Colonic mucosa (tissue), 4 donors: ENCODE measurements at regions not wholly inside any gene's neighbourhood (a gene's known extent, or its start where the extent isn't known, plus 50 kb on each side); places are given as distances from the start of the nearest gene placed in this dataset.

Experiments
- DNase-seq: peaks from one replicate; pipeline ENCODE4 v3.0.0-alpha.2; 2020
- H3K27ac ChIP-seq: fragments of 200-600 bp; one replicate; pipeline ENCODE4 v1.8.0; 2021
- H3K27me3 ChIP-seq: fragments of 200-600 bp; one replicate; pipeline ENCODE4 v1.8.0; 2021
- H3K36me3 ChIP-seq: fragments of 200-600 bp; one replicate; pipeline ENCODE4 v1.8.0; 2021
- H3K4me1 ChIP-seq: fragments of 200-600 bp; one replicate; pipeline ENCODE4 v1.8.0; 2021; ENCODE audit warnings: mild to moderate bottlenecking
- H3K4me3 ChIP-seq: fragments of 200-600 bp; one replicate; pipeline ENCODE4 v1.8.0; 2021
- H3K9ac ChIP-seq, 2 donors: one replicate each; pipeline ENCODE4 v1.7.0; 2013; ENCODE audit warnings: control low read depth in 2 of 2, low read depth in 2 of 2, low read length in 2 of 2
- H3K9me3 ChIP-seq: fragments of 200-600 bp; one replicate; pipeline ENCODE4 v1.8.0; 2021
- intact Hi-C: fragments of 100-400 bp; cut with DNase I; formaldehyde crosslinking; loops from one replicate; pipeline ENCODE4 v1.14.1; 2022
- TF ChIP-seq, protein P1 (sequence below): fragments of 200-600 bp; IDR thresholded peaks from one replicate; pipeline ENCODE4 v1.8.0; 2022; ENCODE audit warnings: antibody characterized with exemption, mild to moderate bottlenecking
- donor health status: healthy.
- donor health status: DM: no; HTN: no; CAD: no.
- donor health status: DM: no; HTN: no; CAD: no.

DNA sequence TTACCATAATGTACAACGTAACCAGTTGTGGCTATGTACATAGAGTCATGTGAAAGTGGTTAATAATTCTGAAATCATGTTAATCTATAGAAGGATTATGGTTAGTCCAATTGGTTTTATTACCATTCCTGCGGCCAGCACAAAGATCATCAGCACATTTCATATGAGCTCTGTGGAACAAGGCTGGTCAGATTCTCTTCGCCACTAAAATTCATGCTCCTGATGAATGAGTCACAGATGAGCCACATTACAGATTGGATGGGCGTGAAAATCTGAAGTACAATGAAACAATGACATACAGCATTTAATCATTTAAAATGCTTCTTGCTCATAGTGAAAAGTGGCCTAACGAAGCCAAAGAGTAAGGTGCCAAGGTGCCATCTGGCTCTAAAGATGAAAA is 716.2 kb upstream of the PHF14 start:
- TF ChIP-seq, protein P1, sequence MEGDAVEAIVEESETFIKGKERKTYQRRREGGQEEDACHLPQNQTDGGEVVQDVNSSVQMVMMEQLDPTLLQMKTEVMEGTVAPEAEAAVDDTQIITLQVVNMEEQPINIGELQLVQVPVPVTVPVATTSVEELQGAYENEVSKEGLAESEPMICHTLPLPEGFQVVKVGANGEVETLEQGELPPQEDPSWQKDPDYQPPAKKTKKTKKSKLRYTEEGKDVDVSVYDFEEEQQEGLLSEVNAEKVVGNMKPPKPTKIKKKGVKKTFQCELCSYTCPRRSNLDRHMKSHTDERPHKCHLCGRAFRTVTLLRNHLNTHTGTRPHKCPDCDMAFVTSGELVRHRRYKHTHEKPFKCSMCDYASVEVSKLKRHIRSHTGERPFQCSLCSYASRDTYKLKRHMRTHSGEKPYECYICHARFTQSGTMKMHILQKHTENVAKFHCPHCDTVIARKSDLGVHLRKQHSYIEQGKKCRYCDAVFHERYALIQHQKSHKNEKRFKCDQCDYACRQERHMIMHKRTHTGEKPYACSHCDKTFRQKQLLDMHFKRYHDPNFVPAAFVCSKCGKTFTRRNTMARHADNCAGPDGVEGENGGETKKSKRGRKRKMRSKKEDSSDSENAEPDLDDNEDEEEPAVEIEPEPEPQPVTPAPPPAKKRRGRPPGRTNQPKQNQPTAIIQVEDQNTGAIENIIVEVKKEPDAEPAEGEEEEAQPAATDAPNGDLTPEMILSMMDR, result no peak
- no peaks in the 10 kb centered on the region for H3K36me3 ChIP-seq
- intact Hi-C loops, result no loop called here

DNA sequence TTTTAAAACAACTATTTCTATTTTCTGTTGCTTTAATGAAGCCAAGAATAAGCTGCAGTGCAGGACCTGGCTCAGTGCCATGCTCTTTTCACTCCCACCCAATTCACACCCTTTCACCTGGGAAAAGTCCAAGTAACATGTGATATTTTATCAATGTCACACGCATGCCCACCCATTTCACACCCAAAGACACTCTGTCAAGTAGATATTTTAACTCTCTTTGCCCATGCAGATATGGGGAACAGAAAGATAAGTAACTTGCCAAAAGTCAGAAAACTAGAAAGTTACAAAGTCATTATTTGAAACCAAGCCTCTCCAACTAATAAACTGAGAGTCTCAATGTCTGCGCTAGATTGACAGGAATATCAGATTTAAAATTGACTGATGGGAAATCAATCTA is 706.7 kb upstream of the PHF14 start:
- Histone ChIP-seq H3K36me3 (no peaks in the 10 kb centered on the region), H3K27me3 (no peaks in the 10 kb centered on the region), H3K4me1 (no peaks in the 10 kb centered on the region), H3K4me3 (no peak overlapping the region), H3K9ac (no peak overlapping the region), H3K9me3 (no peaks in the 10 kb centered on the region), H3K27ac (no peak overlapping the region)
- DNase-seq, result no peak
- intact Hi-C loops, result no loop called here
- TF ChIP-seq, protein P1, result no peak

More for the DNA sequence above, 716.2 kb upstream of the PHF14 start:
- Histone ChIP-seq H3K27me3 (no peaks in the 10 kb centered on the region), H3K9me3 (no peaks in the 10 kb centered on the region), H3K4me1 (no peaks in the 10 kb centered on the region), H3K9ac (no peak overlapping the region), H3K4me3 (no peak overlapping the region), H3K27ac (no peak overlapping the region)
- DNase-seq, result no peak

- TF ChIP-seq, protein P1, result no peak
- Histone ChIP-seq H3K4me1 (no peaks in the 10 kb centered on the region), H3K27me3 (no peaks in the 10 kb centered on the region), H3K9ac (no peak overlapping the region), H3K27ac (no peak overlapping the region), H3K9me3 (no peaks in the 10 kb centered on the region), H3K4me3 (no peak overlapping the region), H3K36me3 (no peaks in the 10 kb centered on the region)
- intact Hi-C loops, result no loop called here
- no peak for DNase-seq
These were observed 705.6 kb upstream of the PHF14 start for GRCh38 chr7:10268034-10268433.

- Histone ChIP-seq H3K27me3 (no peaks in the 10 kb centered on the region), H3K27ac (no peak overlapping the region), H3K36me3 (no peaks in the 10 kb centered on the region), H3K4me3 (no peak overlapping the region), H3K9ac (no peak overlapping the region), H3K4me1 (no peaks in the 10 kb centered on the region), H3K9me3 (no peaks in the 10 kb centered on the region)
- TF ChIP-seq, protein P1, result no peak
- DNase-seq, result no peak
- intact Hi-C loops, result no loop called here
These were observed 690.8 kb upstream of the PHF14 start for GRCh38 chr7:10282909-10283308.

GRCh38 chr7:10284001-10284400 is 689.7 kb upstream of the PHF14 start:
- no peaks in the 10 kb centered on the region for H3K4me1 ChIP-seq
- no peaks in the 10 kb centered on the region for H3K27me3 ChIP-seq
- intact Hi-C loops, result no loop called here
- H3K9ac ChIP-seq, result no peak overlapping the region
- no peak for DNase-seq
- no peaks in the 10 kb centered on the region for H3K36me3 ChIP-seq
- H3K9me3 ChIP-seq, result no peaks in the 10 kb centered on the region
- H3K27ac ChIP-seq, result no peak overlapping the region
- no peak overlapping the region for H3K4me3 ChIP-seq
- TF ChIP-seq, protein P1, result no peak

DNA sequence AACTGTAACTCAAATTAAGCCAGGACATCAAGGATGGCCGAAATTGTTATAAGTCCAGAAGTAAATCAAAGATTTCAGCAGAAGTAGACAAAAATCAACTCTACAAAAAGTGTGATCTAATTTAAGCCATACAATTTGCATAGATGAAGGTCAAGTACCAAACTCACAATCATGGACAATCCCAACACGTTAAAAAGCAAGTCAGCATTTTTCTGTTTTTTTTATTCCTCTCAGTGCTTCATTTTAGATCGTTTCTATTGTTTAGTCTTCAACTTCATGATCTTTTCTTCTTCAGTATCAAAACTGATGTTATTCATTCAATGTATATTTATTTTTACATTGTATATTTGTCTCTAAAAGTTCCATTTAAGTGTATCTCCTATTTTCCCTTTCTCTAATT is 674.3 kb upstream of the PHF14 start:
- intact Hi-C loops, result no loop called here
- H3K36me3 ChIP-seq, result no peaks in the 10 kb centered on the region
- TF ChIP-seq, protein P1, result no peak
- H3K4me3 ChIP-seq, result no peak overlapping the region
- no peaks in the 10 kb centered on the region for H3K27me3 ChIP-seq
- no peaks in the 10 kb centered on the region for H3K4me1 ChIP-seq
- H3K27ac ChIP-seq, result no peak overlapping the region
- H3K9me3 ChIP-seq, result no peaks in the 10 kb centered on the region
- H3K9ac ChIP-seq, result no peak overlapping the region
- DNase-seq, result no peak
